GM08714 (cell line): ENCODE measurements at regions not wholly inside any gene's neighbourhood (a gene's known extent, or its start where the extent isn't known, plus 50 kb on each side); places are given as distances from the start of the nearest gene placed in this dataset.
"Not testable (repeated sequence)": the region's sequence is repeated elsewhere in the genome, so short reads cannot be mapped to it uniquely, and the experiment has no call there.

Experiments
- H3K4me3 ChIP-seq: fragments of 200-500 bp; sonication (Bioruptor generic); 2 replicates; pipeline ENCODE4 v1.5.1; 2014; ENCODE audit warnings: mild to moderate bottlenecking, low read length, inconsistent platforms
- ZNF274 ChIP-seq: IDR thresholded peaks from 2 replicates; pipeline ENCODE4 v1.6.1; 2012; ENCODE audit warnings: mild to moderate bottlenecking, low read depth, low read length

DNA sequence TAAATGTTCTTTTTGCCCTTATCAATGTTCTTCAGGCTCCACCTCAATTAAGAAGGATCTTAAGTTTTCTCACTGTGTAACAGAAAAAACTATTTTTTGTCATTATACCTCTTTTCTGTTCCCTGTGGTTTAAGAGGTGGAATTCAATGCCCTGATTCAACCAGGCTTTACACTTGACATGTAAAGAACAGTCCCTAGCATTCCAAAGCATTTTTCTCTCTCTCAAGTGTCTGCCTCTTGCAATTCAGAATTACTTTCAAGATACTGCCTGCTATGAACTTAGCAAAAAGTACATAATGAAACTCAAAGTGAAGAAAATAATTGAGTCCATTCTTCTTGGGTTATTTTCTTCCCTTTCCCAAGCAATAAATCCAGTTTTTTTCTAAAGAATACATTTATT is 160.6 kb upstream of the NOL4 start:
- no peak for TF ChIP-seq ZNF274
- H3K4me3 ChIP-seq: no peak overlapping the region

DNA sequence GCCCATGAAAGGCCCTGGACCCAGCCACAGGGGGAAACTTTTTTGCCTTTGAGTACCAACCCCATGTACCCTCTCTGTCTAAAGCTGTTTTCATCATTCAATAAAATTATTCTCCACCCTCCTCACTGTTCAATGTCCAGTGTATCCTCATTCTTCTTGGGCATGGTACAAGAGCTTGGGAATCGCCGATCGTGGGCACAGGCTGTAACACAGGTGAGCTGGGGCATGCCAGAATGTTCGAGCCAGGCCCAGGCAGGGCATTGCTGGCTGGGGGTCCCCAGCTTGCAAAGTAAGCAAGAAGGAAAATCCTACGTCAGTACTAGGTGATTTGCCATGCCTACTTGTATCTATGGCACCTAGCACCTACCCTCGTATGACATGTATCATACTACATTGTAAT is 162.1 kb upstream of the NOL4 start:
- TF ChIP-seq ZNF274: no peak
- H3K4me3 ChIP-seq: no peak overlapping the region

DNA sequence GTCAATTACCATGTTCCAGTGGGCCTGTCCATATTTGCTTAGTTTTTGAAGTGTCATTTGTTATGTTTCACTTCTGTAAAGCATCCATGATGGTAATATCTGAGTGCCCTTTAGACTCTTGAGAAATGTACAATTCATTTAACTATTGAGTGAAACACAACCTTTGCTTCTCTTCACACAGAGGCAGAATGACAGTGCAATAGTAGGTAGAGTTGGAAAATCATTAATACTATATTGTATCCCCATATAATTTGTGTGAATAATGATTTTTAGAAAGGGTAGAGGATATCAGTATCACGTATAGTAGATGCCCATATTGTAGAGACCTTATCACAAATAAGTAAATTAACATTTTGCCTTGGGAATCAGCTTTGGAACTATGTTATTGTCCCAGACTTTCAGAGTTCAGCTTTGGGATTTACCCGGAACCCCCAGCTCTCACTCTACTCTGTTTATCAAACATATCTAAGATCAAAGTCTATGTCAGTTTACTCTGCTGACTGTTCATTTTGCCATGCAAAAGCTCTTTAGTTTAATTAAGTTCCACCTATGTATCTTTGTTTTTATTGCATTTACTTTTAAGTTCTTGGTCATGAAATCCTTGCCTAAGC is 172.7 kb upstream of the NOL4 start:
- no peak overlapping the region for H3K4me3 ChIP-seq
- no peak for TF ChIP-seq ZNF274

DNA sequence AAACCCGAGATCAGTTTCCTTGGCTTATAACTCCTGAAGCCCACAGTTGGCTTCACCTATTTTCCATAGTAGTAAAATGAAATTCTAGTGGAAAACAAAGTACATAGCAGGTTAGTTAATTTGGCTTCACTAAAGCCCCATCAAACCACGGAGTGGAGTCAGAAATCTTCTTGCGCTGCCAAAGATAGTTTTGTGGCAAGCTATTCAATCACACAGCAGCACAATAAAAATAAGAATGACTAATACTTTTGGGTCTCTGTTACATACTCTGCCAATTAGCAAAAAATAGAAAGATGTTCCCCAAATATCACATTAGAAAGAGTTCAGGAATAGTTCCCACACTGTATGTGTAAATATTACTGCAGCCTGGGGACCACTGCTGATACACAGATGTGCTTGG is 175.2 kb upstream of the NOL4 start:
- no peak overlapping the region for H3K4me3 ChIP-seq
- TF ChIP-seq ZNF274: no peak

DNA sequence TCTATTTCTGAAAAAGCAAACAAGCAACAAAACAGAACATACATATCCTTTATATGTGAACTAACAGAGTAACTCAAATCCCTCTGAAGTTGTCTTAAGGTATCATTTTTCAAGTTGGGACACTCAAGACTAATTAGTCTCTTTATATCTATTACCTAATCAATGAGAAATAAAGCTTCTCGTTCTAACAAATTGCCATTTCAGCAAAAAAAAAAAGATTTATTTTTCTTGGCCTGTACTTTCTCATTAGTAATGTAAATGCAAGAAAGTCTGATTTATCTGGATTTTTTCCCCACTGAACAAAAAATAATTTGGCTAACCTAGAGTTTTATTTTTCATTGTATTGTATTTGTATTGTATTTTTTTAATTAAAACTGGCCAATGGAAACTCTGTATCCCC is 176.1 kb upstream of the NOL4 start:
- TF ChIP-seq ZNF274: no peak
- H3K4me3 ChIP-seq: no peak overlapping the region

- TF ChIP-seq ZNF274: no peak
- no peak overlapping the region for H3K4me3 ChIP-seq
These were observed 177.1 kb upstream of the NOL4 start for GRCh38 chr18:34401775-34402174.

DNA sequence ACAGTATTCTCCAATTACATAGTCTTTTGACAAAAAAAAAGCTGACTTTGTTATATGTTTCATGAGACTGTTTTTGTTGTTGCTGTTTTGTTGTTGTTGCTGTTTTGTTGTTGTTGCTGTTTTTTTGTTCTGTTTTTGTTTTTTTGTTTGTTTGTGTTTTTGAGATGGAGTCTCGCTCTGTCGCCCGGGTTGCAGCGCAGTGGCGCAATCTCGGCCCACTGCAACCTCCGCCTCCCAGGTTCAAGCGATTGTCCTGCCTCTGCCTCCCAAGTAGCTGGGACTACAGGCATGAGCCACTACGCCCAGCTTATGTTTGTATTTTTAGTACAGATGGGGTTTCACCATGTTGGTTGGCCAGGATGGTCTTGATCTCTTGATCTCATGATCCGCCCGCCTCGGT is 182.8 kb upstream of the NOL4 start:
- not testable (repeated sequence) for H3K4me3 ChIP-seq

DNA sequence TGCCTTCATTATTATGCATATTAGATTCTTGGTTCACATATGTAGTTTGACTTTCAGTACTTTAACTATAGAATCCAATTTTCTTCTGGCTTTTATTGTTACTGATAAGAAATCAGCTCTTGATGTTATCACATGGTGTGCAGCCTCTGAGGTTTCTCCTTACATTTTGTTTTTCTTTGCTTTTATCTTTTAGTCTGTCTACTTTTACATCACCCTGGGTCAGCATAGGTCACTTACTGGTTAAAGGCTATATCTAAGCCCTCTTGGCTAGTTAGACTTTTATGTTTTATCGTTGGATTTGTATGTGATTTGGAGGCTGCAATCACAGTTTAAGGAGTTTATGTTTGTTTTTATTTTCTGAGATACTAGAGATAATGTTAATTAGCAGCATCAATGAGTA is 187.2 kb upstream of the NOL4 start:
- no peak overlapping the region for H3K4me3 ChIP-seq
- TF ChIP-seq ZNF274: no peak

GRCh38 chr18:34431042-34431441 is 206.3 kb upstream of the NOL4 start:
- H3K4me3 ChIP-seq: no peak overlapping the region
- TF ChIP-seq ZNF274: no peak

GRCh38 chr18:34444622-34445021 is 219.9 kb upstream of the NOL4 start:
- H3K4me3 ChIP-seq: no peak overlapping the region
- TF ChIP-seq ZNF274: no peak

GRCh38 chr18:34448662-34449061 is 223.9 kb upstream of the NOL4 start:
- TF ChIP-seq ZNF274: no peak
- H3K4me3 ChIP-seq: no peak overlapping the region

DNA sequence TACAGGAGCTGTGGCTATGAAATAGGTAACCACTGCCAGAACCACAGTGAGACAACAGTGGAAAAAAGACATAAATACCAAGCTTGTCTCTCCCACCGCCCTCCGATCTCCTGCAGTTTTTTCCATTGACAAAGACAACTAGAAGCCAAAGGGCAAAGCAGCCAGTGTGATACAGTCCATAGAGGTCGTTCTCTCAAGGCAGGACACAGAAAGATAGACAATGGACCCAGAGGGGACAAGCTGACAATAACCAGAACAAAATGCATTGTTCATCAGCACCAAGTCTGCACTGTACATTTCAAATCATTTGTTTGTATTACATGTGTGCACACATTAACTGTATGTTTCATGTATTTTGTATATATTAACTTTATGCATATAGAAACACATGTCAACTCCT is 233.0 kb upstream of the NOL4 start:
- H3K4me3 ChIP-seq: no peak overlapping the region
- TF ChIP-seq ZNF274: no peak

DNA sequence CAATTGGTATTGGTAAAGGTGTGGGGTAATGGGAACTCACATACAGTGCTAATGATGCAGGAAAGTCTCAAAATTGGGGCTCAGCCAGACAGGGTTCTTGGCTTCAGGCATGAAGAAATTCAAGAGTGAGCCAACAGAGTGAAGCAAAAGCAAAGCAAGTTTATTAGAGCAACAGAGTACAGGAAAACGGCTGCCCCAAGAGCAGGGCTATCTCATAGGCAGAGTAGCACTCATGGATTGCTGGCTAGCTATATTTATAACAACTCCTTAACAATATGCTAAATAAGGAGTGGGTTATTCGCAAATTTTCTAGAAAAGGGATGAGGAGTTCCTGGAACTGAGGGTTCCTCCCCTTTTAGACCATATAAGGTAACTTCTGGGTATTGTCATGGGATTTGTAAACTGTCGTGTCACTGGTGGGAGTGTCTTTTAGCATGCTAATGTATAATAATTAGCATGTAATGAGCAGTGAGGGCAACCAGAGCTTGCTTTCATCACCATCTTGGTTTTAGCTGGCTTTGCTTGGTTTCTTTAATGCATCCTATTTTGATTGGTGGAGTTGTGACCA is 233.8 kb upstream of the NOL4 start:
- TF ChIP-seq ZNF274: no peak
- no peak overlapping the region for H3K4me3 ChIP-seq

DNA sequence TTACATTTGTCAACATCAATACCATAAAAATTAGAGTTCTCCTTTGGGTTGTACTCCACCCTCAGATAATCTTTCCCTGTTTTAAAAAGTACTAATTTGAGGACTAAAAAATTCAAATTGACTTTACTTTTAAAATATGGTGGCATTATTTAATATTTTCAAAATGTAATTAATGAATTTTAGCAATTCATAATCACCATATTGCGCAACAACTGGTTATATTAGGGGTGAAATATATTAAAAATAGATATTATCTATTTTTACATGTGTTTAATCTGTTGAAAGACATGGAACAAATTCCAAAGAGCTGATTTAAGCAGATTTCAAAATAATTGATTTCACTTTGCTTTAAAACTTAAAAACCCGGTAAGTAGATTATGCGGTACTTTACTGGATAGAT is 236.6 kb upstream of the NOL4 start:
- no peak overlapping the region for H3K4me3 ChIP-seq
- TF ChIP-seq ZNF274: no peak

GRCh38 chr18:34467058-34467457 is 242.3 kb upstream of the NOL4 start:
- TF ChIP-seq ZNF274: no peak
- H3K4me3 ChIP-seq: no peak overlapping the region

- TF ChIP-seq ZNF274: no peak
- no peak overlapping the region for H3K4me3 ChIP-seq
These were observed 229.9 kb upstream of the DTNA start for GRCh38 chr18:34480162-34480700.
